Breast epithelium (tissue), 4 donors: ENCODE measurements at regions not wholly inside any gene's neighbourhood (a gene's known extent, or its start where the extent isn't known, plus 50 kb on each side); places are given as distances from the start of the nearest gene placed in this dataset.

Experiments used
- DNase-seq, 2 donors: peaks; one replicate each; pipeline ENCODE4 v3.0.0-alpha.2; 2019; ENCODE audit warnings: low spot score in 2 of 2
- H3K27ac ChIP-seq, 2 donors: fragments of 200-600 bp; sonication (generic) in 1 of 2; one replicate each; pipeline ENCODE4 v1.5.1; 2016 to 2019; ENCODE audit warnings: mild to moderate bottlenecking in 1 of 2
- H3K27me3 ChIP-seq, 2 donors: fragments of 200-600 bp; sonication (generic) in 1 of 2; one replicate each; pipeline versions ENCODE4 v1.5.1 to v1.6.0; 2017 to 2019; ENCODE audit warnings: control low read depth in 1 of 2, mild to moderate bottlenecking in 1 of 2
- H3K36me3 ChIP-seq: fragments of 200-600 bp; one replicate; pipeline ENCODE4 v1.5.1; 2019
- H3K4me1 ChIP-seq, 2 donors: fragments of 200-600 bp; sonication (generic); one replicate each; pipeline ENCODE4 v1.5.1; 2016 to 2019; ENCODE audit warnings: control low read depth in 1 of 2
- H3K4me3 ChIP-seq, 3 donors: fragments of 200-600 bp; sonication (generic); 1 replicate in 2 of 3; 2 replicates in 1 of 3; pipeline ENCODE4 v1.5.1; 2016 to 2019; ENCODE audit warnings: mild to moderate bottlenecking in 3 of 3, moderate library complexity in 2 of 3
- H3K9me3 ChIP-seq, 2 donors: fragments of 200-600 bp; sonication (generic) in 1 of 2; one replicate each; pipeline ENCODE4 v1.5.1; 2016 to 2019; ENCODE audit warnings: control low read depth in 1 of 2
- POLR2A ChIP-seq: fragments of 450-650 bp; IDR thresholded peaks from one replicate; pipeline ENCODE4 v1.6.1; 2016; ENCODE audit warnings: antibody characterized with exemption, mild to moderate bottlenecking, moderate library complexity
- POLR2AphosphoS5 ChIP-seq, 3 donors: sonication (generic); formaldehyde crosslinking; IDR thresholded peaks; one replicate each; pipeline ENCODE4 v1.6.1; 2017; ENCODE audit warnings: antibody characterized with exemption in 3 of 3
- intact Hi-C: fragments of 100-400 bp; cut with DNase I; formaldehyde crosslinking; loops from one replicate; pipeline ENCODE4 v1.15.1; 2023; ENCODE audit warnings: low total_unique reads
- TF ChIP-seq, protein P1 (sequence below), 3 donors: fragments of 450-650 bp; IDR thresholded peaks; one replicate each; pipeline ENCODE4 v1.5.1; 2016 to 2017; ENCODE audit warnings: antibody characterized with exemption in 3 of 3, mild to moderate bottlenecking in 3 of 3, moderate library complexity in 3 of 3

DNA sequence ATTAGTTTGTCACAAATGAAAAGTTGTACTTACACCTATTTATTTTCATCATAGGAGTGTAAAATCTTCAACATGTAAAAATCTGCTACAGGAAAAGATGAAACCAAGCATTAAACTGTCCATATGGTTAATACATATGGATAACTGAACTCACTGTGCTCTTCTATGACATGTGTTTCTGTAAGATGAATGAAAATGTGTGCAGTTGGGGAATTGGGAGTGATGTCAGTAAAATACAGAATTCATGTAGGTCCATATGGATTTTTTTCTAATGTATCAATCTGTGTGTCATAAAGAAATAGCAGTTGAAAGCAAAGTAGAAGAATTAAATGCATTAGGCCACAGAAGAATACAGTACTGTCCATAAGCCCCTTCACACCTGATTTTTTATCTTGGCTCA lies 178.4 kb upstream of the COL3A1 start:
- H3K9me3 ChIP-seq = no peaks in the 10 kb centered on the region
- H3K4me1 ChIP-seq = no peaks in the 10 kb centered on the region
- intact Hi-C loops = no loop called here
- no peaks in the 10 kb centered on the region for H3K27me3 ChIP-seq
- H3K36me3 ChIP-seq = peaks cover 4% of the 10 kb centered on the region
- no peak overlapping the region for H3K27ac ChIP-seq
- no peak for DNase-seq
- no peak overlapping the region for H3K4me3 ChIP-seq
- TF ChIP-seq POLR2A (no peak), POLR2AphosphoS5 (IDR thresholded peaks at IDR 0.05) (no peak)
- TF ChIP-seq, protein P1, sequence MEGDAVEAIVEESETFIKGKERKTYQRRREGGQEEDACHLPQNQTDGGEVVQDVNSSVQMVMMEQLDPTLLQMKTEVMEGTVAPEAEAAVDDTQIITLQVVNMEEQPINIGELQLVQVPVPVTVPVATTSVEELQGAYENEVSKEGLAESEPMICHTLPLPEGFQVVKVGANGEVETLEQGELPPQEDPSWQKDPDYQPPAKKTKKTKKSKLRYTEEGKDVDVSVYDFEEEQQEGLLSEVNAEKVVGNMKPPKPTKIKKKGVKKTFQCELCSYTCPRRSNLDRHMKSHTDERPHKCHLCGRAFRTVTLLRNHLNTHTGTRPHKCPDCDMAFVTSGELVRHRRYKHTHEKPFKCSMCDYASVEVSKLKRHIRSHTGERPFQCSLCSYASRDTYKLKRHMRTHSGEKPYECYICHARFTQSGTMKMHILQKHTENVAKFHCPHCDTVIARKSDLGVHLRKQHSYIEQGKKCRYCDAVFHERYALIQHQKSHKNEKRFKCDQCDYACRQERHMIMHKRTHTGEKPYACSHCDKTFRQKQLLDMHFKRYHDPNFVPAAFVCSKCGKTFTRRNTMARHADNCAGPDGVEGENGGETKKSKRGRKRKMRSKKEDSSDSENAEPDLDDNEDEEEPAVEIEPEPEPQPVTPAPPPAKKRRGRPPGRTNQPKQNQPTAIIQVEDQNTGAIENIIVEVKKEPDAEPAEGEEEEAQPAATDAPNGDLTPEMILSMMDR (IDR thresholded peaks at IDR 0.05) = no peak

DNA sequence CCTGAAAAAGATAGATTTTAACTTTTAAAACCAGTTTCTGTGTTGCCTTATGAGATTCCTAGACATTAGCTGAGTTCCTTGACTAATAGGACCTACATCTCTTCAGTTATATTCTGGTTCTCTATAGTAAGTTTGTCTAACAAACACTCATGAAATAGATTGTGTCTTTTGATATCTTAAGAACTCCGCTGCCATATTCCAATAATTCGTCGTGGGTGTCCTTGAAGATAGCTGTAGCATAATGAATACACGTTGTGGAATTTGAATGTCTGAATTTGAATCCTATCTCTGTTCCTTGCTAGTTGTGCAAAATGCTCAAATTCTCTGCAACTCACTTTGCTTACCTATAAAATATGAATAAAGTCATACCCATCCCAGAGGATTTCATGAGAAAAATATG lies 176.8 kb upstream of the COL3A1 start:
- no peak for TF ChIP-seq POLR2A
- TF ChIP-seq POLR2AphosphoS5 (IDR thresholded peaks at IDR 0.05) = no peak
- TF ChIP-seq, protein P1 (IDR thresholded peaks at IDR 0.05) = no peak
- H3K27me3 ChIP-seq = no peaks in the 10 kb centered on the region
- no peak overlapping the region for H3K4me3 ChIP-seq
- no peaks in the 10 kb centered on the region for H3K4me1 ChIP-seq
- no peak overlapping the region for H3K27ac ChIP-seq
- H3K36me3 ChIP-seq = peaks cover 4% of the 10 kb centered on the region
- intact Hi-C loops = no loop called here
- no peak for DNase-seq
- H3K9me3 ChIP-seq = peaks cover 0 to 1% of the 10 kb centered on the region in 2 donors

DNA sequence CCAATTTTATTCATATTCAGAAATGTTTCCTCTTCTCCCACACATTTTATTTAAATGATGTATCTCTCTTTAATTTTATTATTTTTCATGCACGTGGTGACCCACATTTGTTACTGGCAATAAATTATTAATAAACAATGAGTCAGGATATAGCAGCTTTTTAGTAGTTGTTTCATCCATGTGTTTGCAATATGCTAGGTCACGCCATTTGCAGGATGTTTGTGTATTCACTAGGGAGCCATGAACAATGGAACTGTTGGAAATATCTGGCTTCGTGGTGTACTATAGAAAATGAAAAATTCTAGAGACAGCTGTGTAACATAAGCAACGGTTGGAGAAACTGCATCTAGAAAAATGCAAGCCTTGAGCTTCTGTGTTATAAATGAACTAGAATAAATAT lies 176.0 kb upstream of the COL3A1 start:
- Histone ChIP-seq H3K27me3 (no peaks in the 10 kb centered on the region), H3K9me3 (peaks cover 6 to 9% of the 10 kb centered on the region in 2 donors), H3K4me3 (no peak overlapping the region), H3K4me1 (no peaks in the 10 kb centered on the region), H3K36me3 (peaks cover 4% of the 10 kb centered on the region), H3K27ac (no peak overlapping the region)
- TF ChIP-seq POLR2AphosphoS5 (IDR thresholded peaks at IDR 0.05) (no peak), POLR2A (no peak)
- TF ChIP-seq, protein P1 (IDR thresholded peaks at IDR 0.05) = no peak
- no peak for DNase-seq
- intact Hi-C loops = no loop called here

DNA sequence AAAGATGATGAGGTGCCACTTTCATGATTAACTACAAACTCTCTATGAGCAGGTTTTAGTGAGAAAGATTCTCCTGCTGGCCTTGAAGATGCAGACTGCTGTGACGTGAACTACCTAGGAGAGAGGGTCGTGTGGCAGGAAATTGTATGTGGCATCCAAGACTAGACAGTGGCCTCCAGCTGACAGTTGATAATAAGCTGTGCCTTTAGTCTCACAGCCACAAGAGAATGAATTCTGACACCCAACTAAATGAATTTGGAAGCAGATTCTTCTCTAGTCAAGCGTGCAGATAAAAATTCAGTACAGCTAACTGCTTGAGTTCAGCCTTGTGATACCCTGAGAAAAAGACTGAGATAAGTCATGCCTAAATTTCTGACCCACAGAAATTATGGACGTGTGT lies 169.0 kb upstream of the COL3A1 start:
- TF ChIP-seq POLR2A = no peak
- no peak for TF ChIP-seq POLR2AphosphoS5 (IDR thresholded peaks at IDR 0.05)
- TF ChIP-seq, protein P1 (IDR thresholded peaks at IDR 0.05) = no peak
- H3K27me3 ChIP-seq = no peaks in the 10 kb centered on the region
- no peaks in the 10 kb centered on the region for H3K4me1 ChIP-seq
- no peak for DNase-seq
- H3K27ac ChIP-seq = no peak overlapping the region
- intact Hi-C loops = no loop called here
- peaks cover 13 to 20% of the 10 kb centered on the region in 2 donors for H3K9me3 ChIP-seq
- no peaks in the 10 kb centered on the region for H3K36me3 ChIP-seq
- no peak overlapping the region for H3K4me3 ChIP-seq

DNA sequence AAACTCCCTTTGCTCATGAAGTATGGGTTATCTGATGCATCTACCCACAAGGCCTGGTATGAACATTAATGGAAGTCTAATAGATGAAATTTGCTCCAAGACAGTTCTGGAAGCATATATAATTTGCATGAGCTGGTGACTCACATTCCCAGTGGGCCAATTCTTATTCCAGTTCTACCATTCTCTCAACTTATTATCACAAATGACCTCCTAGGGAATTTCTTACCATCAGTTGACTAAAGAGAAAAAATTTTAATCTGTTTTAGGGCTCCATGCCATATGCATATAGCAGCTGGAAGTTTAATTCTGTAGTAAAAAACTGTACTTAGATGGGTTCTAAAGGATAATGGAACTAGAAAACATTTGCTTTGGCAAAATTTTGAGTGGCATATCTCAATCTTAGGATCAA lies 165.2 kb upstream of the COL3A1 start:
- peaks cover 0 to 3% of the 10 kb centered on the region in 2 donors for H3K9me3 ChIP-seq
- intact Hi-C loops = no loop called here

DNA sequence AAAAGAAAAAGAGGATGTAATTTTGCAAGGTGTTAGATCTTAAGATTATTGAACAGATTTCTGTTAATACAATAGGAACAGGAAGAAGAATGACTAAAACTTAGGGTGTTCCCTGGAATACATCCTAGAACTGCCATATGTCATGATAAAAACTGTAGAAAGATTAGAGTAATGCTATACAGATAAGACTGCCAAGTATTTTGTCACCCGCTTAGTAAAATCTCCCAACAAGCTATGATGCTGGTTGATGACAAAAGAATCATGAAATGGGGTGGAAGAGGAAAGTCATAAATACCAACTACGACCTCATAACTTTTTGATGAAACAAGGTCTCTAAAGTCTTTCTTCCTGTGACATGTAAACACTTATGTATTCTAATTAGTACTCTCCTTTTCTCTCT lies 163.6 kb upstream of the COL3A1 start:
- TF ChIP-seq POLR2AphosphoS5 (IDR thresholded peaks at IDR 0.05) (no peak), POLR2A (no peak)
- TF ChIP-seq, protein P1 (IDR thresholded peaks at IDR 0.05) = no peak
- H3K27ac ChIP-seq = no peak overlapping the region
- intact Hi-C loops = no loop called here
- no peak overlapping the region for H3K4me3 ChIP-seq
- H3K36me3 ChIP-seq = no peaks in the 10 kb centered on the region
- H3K4me1 ChIP-seq = no peaks in the 10 kb centered on the region
- no peaks in the 10 kb centered on the region for H3K9me3 ChIP-seq
- DNase-seq = no peak
- no peaks in the 10 kb centered on the region for H3K27me3 ChIP-seq

More for the DNA sequence above, 165.2 kb upstream of the COL3A1 start:
- no peak overlapping the region for H3K4me3 ChIP-seq
- TF ChIP-seq POLR2A = no peak
- no peak for TF ChIP-seq POLR2AphosphoS5 (IDR thresholded peaks at IDR 0.05)
- no peaks in the 10 kb centered on the region for H3K36me3 ChIP-seq
- H3K27me3 ChIP-seq = no peaks in the 10 kb centered on the region
- no peak overlapping the region for H3K27ac ChIP-seq
- H3K4me1 ChIP-seq = no peaks in the 10 kb centered on the region
- DNase-seq = no peak
